ENCODE measurements at regions not wholly inside any gene's neighbourhood (a gene's known extent, or its start where the extent isn't known, plus 50 kb on each side); places are given as distances from the start of the nearest gene placed in this dataset.

- TF ChIP-seq, protein P1, sequence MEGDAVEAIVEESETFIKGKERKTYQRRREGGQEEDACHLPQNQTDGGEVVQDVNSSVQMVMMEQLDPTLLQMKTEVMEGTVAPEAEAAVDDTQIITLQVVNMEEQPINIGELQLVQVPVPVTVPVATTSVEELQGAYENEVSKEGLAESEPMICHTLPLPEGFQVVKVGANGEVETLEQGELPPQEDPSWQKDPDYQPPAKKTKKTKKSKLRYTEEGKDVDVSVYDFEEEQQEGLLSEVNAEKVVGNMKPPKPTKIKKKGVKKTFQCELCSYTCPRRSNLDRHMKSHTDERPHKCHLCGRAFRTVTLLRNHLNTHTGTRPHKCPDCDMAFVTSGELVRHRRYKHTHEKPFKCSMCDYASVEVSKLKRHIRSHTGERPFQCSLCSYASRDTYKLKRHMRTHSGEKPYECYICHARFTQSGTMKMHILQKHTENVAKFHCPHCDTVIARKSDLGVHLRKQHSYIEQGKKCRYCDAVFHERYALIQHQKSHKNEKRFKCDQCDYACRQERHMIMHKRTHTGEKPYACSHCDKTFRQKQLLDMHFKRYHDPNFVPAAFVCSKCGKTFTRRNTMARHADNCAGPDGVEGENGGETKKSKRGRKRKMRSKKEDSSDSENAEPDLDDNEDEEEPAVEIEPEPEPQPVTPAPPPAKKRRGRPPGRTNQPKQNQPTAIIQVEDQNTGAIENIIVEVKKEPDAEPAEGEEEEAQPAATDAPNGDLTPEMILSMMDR (IDR thresholded peaks at IDR 0.05), result no peak
- TF ChIP-seq EP300 (IDR thresholded peaks at IDR 0.05; ENCODE audit: low read depth) (no peak), POLR2A (IDR thresholded peaks at IDR 0.05) (no peak)
Observed at GRCh38 chr18:78766651-78767533, 212.7 kb upstream of the SALL3 start.
